GM12878 (cell line): ENCODE measurements at regions not wholly inside any gene's neighbourhood (a gene's known extent, or its start where the extent isn't known, plus 50 kb on each side); places are given as distances from the start of the nearest gene placed in this dataset.

Experiments
- ATAC-seq: fragments of 200-7000 bp; cut with Tn5 transposase; 3 replicates; pipeline ENCODE4 v1.9.1; 2020; ENCODE audit warnings: mild to moderate bottlenecking, moderate library complexity
- BruUV-seq: library from RNA; stranded (reverse); fragments of 400-500 nt; replicated peaks from 2 replicates; lab custom pipeline; 2021; lab: Mats Ljungman, UMichigan
- CTCF ChIA-PET: fragments of 300-600 bp; sonication (Branson Sonifier 250); formaldehyde crosslinking; extraction: SDS; loops from one replicate; lab custom pipeline; 2021; ENCODE audit warnings: inconsistent platforms; lab: Yijun Ruan, JAX
- POLR2A ChIA-PET: fragments of 350-600 bp; formaldehyde crosslinking; extraction: SDS; loops from one replicate; lab custom pipeline; 2021; ENCODE audit warnings: inconsistent platforms; lab: Charles Lee
- RAD21 ChIA-PET: fragments of 300-600 bp; sonication (Branson Sonifier 250); formaldehyde crosslinking; loops from one replicate; lab custom pipeline; 2023; ENCODE audit warnings: antibody characterized with exemption; ENCODE audit not compliant: unreplicated experiment; lab: Charles Lee
- SMC1A ChIA-PET: fragments of 300-600 bp; sonication (Branson Sonifier 250); formaldehyde crosslinking; loops from one replicate; lab custom pipeline; 2023; ENCODE audit not compliant: unreplicated experiment, uncharacterized antibody; lab: Charles Lee
- DNase-seq: peaks from one replicate; pipeline ENCODE4 v3.0.0-alpha.2; 2011; ENCODE audit warnings: low read depth, low spot score
- FAIRE-seq: peaks from 3 replicates; lab custom pipeline; 2011; peaks lifted over from hg19 to GRCh38; lab: Jason Lieb, UNC
- H2AFZ ChIP-seq: 2 replicates; pipeline ENCODE4 v1.6.0; 2011; ENCODE audit warnings: low read depth, low read length, control low read depth; ENCODE audit not compliant: control insufficient read depth
- H3K27ac ChIP-seq: 2 replicates; pipeline ENCODE4 v1.5.1; 2011; ENCODE audit warnings: control low read depth; ENCODE audit not compliant: control insufficient read depth, insufficient read depth
- H3K27me3 ChIP-seq, 2 experiments: replicated peaks in 1 of 2; 2 replicates each; pipeline versions ENCODE4 v1.6.0 to v1.6.1; 2011; ENCODE audit warnings: low read length in 1 of 2; ENCODE audit not compliant: control insufficient read depth in 2 of 2, insufficient read depth in 2 of 2
- H3K36me3 ChIP-seq, 2 experiments: 2 replicates each; pipeline ENCODE4 v1.5.1; 2011; ENCODE audit warnings: low read length in 1 of 2; ENCODE audit not compliant: control insufficient read depth in 2 of 2, insufficient read depth in 2 of 2
- H3K4me1 ChIP-seq: 2 replicates; pipeline ENCODE4 v1.6.1; 2011; ENCODE audit warnings: mild to moderate bottlenecking, low read length, moderate library complexity, mixed read lengths; ENCODE audit not compliant: control insufficient read depth, insufficient read depth
- H3K4me2 ChIP-seq: 2 replicates; pipeline ENCODE4 v1.6.0; 2011; ENCODE audit warnings: control low read depth; ENCODE audit not compliant: control insufficient read depth, insufficient read depth
- H3K4me3 ChIP-seq: fragments of 200-600 bp; sonication (generic); 2 replicates; pipeline ENCODE4 v1.5.1; 2016
- H3K79me2 ChIP-seq: 2 replicates; pipeline ENCODE4 v1.6.0; 2011; ENCODE audit warnings: low read length; ENCODE audit not compliant: control insufficient read depth, insufficient read depth
- H3K9ac ChIP-seq: 2 replicates; pipeline ENCODE4 v1.8.0; 2011; ENCODE audit warnings: low read length, control low read depth, mixed read lengths; ENCODE audit not compliant: control insufficient read depth, insufficient read depth
- H3K9me3 ChIP-seq: replicated peaks from 3 replicates; pipeline ENCODE4 v1.5.1; 2011; ENCODE audit warnings: mild to moderate bottlenecking, low read length; ENCODE audit not compliant: control insufficient read depth, insufficient read depth
- H4K20me1 ChIP-seq: 2 replicates; pipeline ENCODE4 v1.6.0; 2011; ENCODE audit not compliant: control insufficient read depth, insufficient read depth
- ASH2L ChIP-seq: fragments of 300-600, 200-600 bp; sonication (generic); IDR thresholded peaks from 2 replicates; pipeline ENCODE4 v1.6.1; 2017; ENCODE audit warnings: low read depth, mild to moderate bottlenecking, borderline replicate concordance
- BRCA1 ChIP-seq: IDR thresholded peaks from 2 replicates; pipeline ENCODE4 v1.6.1; 2011; ENCODE audit warnings: low read depth, low read length, improper control_type of control experiment
- CEBPB ChIP-seq, 2 experiments: fragments of 150-350 bp in 1 of 2; IDR thresholded peaks; 2 replicates each; pipeline ENCODE4 v1.6.1; 2012 to 2014; ENCODE audit warnings: low read depth in 2 of 2, low read length in 2 of 2, borderline replicate concordance in 1 of 2, inconsistent platforms in 1 of 2
- CHD1 ChIP-seq: IDR thresholded peaks from 2 replicates; pipeline ENCODE4 v1.6.1; 2012; ENCODE audit warnings: low read depth, low read length, improper control_type of control experiment
- HDAC6 ChIP-seq: fragments of 200-600 bp; sonication (generic); IDR thresholded peaks from one replicate; pipeline ENCODE4 v1.8.0; 2017; ENCODE audit warnings: antibody characterized with exemption; ENCODE audit not compliant: unreplicated experiment
- MXI1 ChIP-seq: fragments of 150-350 bp; IDR thresholded peaks from 2 replicates; pipeline ENCODE4 v1.6.1; 2011; ENCODE audit warnings: low read depth, mild to moderate bottlenecking, inconsistent platforms, low read length, improper control_type of control experiment
- MYC ChIP-seq: IDR thresholded peaks from 2 replicates; pipeline ENCODE4 v1.6.1; 2011; ENCODE audit warnings: mild to moderate bottlenecking, low read length, moderate library complexity, inconsistent platforms; ENCODE audit not compliant: insufficient read depth, insufficient replicate concordance, insufficient read length, severe bottlenecking
- SIN3A ChIP-seq: IDR thresholded peaks from 2 replicates; pipeline ENCODE4 v1.6.1; 2012; ENCODE audit warnings: low read depth, low read length, improper control_type of control experiment
- WGBS: methylation state at CpG from one replicate; pipeline ENCODE4 v1.1.6; 2016; ENCODE audit warnings: low lambda C conversion rate; ENCODE audit not compliant: insufficient replicate concordance, insufficient coverage; ENCODE audit errors: missing lambda C conversion rate; 5-methylcytosine and 5-hydroxymethylcytosine counted together
- in situ Hi-C: fragments of 300-500 bp; cut with MboI; formaldehyde crosslinking; loops from 9 replicates; pipeline ENCODE4 v1.14.3; 2018; ENCODE audit warnings: mixed read lengths
- intact Hi-C: fragments of 100-400 bp; cut with micrococcal nuclease; formaldehyde crosslinking; loops from one replicate; pipeline ENCODE4 v1.14.2; 2022; ENCODE audit not compliant: unreplicated experiment
- TF ChIP-seq, protein P1 (sequence below): fragments of 450-650 bp; IDR thresholded peaks from 2 replicates; pipeline ENCODE4 v1.6.1; 2016; ENCODE audit warnings: mild to moderate bottlenecking
- TF ChIP-seq, protein P2 (sequence below): fragments of 450-650 bp; formaldehyde crosslinking; IDR thresholded peaks from 2 replicates; pipeline ENCODE4 v1.4.0; 2022; ENCODE audit warnings: mild to moderate bottlenecking, moderate library complexity
- TF ChIP-seq, protein P3 (sequence below): fragments of 450-650 bp; formaldehyde crosslinking; IDR thresholded peaks from 2 replicates; pipeline ENCODE4 v1.4.0; 2020; ENCODE audit warnings: mild to moderate bottlenecking, moderate library complexity
- TF ChIP-seq, protein P4 (sequence below): IDR thresholded peaks from 2 replicates; pipeline ENCODE4 v1.6.1; 2011; ENCODE audit warnings: borderline replicate concordance, low read depth, mild to moderate bottlenecking, moderate library complexity, mixed read lengths, low read length; ENCODE audit not compliant: insufficient read depth; ENCODE audit errors: extremely low read length
- TF ChIP-seq, protein P5 (sequence below): IDR thresholded peaks from 2 replicates; pipeline ENCODE4 v1.6.1; 2011; ENCODE audit warnings: low read depth, mild to moderate bottlenecking, low read length, moderate library complexity, borderline replicate concordance; ENCODE audit errors: extremely low read depth

DNA sequence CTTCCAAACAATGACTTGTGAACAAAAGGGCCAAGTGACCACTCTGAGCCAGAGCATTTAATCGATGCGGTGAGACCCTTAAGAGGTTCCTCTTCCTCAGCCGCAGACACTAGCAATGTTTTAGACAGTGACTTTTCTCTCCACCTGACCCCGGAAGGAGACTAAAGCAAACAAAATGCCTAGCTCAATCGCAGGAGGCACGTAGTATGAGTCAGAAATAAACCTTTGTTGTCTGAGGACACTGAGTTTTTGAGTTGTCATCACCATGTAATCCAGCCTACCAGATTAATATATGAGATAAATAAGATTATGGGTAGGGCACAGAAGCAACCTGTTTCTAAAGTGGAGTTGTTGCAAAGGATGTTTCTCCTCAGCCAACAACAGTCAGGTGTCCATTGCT lies 326.2 kb upstream of the DUSP10 start (continued):
- TF ChIP-seq, protein P1, sequence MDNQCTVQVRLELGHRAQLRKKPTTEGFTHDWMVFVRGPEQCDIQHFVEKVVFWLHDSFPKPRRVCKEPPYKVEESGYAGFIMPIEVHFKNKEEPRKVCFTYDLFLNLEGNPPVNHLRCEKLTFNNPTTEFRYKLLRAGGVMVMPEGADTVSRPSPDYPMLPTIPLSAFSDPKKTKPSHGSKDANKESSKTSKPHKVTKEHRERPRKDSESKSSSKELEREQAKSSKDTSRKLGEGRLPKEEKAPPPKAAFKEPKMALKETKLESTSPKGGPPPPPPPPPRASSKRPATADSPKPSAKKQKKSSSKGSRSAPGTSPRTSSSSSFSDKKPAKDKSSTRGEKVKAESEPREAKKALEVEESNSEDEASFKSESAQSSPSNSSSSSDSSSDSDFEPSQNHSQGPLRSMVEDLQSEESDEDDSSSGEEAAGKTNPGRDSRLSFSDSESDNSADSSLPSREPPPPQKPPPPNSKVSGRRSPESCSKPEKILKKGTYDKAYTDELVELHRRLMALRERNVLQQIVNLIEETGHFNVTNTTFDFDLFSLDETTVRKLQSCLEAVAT: no peak
- TF ChIP-seq SIN3A (no peak), ASH2L (no peak), CEBPB (IDR thresholded peaks at IDR 0.05; ENCODE audit: borderline replicate concordance in 1 of 2, low read depth in 2 of 2, low read length in 2 of 2) (no peak)
- TF ChIP-seq, all 136 proteins: peak for 0

DNA sequence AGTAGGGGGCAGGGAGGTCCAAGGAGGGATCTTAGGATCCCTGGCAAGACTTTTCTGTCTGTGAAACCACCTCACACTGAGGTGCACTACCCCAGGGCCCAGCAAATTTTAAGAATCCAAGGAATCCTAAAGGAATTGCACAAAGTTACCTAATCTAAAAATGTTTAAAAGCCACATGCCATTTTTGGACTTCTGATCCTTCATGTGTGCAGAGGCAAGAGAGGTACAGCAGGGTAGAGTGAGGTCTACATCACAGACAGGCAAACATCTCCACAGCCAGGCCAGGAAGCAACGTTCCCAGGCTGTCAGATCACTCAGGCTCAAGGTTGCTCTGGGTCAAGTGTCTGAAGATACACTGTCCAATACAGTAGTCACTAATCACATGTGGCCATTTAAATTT lies 324.6 kb upstream of the DUSP10 start:
- Histone ChIP-seq H3K27ac (no peak overlapping the region), H2AFZ (no peak overlapping the region), H3K4me1 (no peaks in the 10 kb centered on the region), H3K4me3 (no peak overlapping the region), H3K9ac (no peak overlapping the region), H3K79me2 (no peaks in the 10 kb centered on the region), H3K9me3 (peaks cover 6% of the 10 kb centered on the region; the same call in 2 of the 3 replicates), H3K4me2 (no peak overlapping the region), H3K36me3 (no peaks in the 10 kb centered on the region), H3K27me3 (no peaks in the 10 kb centered on the region), H4K20me1 (no peaks in the 10 kb centered on the region)
- 0% methylated on average over 1 of the region's 1 CpG for WGBS
- no peak for FAIRE-seq
- intact Hi-C loops (no loop called here), in situ Hi-C loops (no loop called here)
- ChIA-PET POLR2A (no interaction called here), SMC1A (interaction anchor here (2.0 kb wide), 1 partner anchor 10 kb away, joined by 7 read pairs; no protein-coding TSS in a partner anchor), RAD21 (no interaction called here), CTCF (no interaction called here)
- no peak for DNase-seq
- no TSS peak for BruUV-seq
- ATAC-seq: no peak
- TF ChIP-seq CHD1 (no peak), MXI1 (no peak), BRCA1 (no peak), MYC (no peak), HDAC6 (no peak)
- TF ChIP-seq, protein P2, sequence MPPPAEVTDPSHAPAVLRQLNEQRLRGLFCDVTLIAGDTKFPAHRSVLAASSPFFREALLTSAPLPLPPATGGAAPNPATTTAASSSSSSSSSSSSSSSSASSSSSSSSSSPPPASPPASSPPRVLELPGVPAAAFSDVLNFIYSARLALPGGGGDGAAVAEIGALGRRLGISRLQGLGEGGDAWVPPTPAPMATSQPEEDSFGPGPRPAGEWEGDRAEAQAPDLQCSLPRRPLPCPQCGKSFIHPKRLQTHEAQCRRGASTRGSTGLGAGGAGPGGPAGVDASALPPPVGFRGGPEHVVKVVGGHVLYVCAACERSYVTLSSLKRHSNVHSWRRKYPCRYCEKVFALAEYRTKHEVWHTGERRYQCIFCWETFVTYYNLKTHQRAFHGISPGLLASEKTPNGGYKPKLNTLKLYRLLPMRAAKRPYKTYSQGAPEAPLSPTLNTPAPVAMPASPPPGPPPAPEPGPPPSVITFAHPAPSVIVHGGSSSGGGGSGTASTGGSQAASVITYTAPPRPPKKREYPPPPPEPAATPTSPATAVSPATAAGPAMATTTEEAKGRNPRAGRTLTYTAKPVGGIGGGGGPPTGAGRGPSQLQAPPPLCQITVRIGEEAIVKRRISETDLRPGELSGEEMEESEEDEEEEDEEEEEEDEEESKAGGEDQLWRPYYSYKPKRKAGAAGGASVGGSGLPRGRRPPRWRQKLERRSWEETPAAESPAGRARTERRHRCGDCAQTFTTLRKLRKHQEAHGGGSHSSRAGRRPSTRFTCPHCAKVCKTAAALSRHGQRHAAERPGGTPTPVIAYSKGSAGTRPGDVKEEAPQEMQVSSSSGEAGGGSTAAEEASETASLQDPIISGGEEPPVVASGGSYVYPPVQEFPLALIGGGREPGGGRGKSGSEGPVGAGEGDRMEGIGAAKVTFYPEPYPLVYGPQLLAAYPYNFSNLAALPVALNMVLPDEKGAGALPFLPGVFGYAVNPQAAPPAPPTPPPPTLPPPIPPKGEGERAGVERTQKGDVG (CRISPR knock-in tag): no peak
- TF ChIP-seq, protein P3, sequence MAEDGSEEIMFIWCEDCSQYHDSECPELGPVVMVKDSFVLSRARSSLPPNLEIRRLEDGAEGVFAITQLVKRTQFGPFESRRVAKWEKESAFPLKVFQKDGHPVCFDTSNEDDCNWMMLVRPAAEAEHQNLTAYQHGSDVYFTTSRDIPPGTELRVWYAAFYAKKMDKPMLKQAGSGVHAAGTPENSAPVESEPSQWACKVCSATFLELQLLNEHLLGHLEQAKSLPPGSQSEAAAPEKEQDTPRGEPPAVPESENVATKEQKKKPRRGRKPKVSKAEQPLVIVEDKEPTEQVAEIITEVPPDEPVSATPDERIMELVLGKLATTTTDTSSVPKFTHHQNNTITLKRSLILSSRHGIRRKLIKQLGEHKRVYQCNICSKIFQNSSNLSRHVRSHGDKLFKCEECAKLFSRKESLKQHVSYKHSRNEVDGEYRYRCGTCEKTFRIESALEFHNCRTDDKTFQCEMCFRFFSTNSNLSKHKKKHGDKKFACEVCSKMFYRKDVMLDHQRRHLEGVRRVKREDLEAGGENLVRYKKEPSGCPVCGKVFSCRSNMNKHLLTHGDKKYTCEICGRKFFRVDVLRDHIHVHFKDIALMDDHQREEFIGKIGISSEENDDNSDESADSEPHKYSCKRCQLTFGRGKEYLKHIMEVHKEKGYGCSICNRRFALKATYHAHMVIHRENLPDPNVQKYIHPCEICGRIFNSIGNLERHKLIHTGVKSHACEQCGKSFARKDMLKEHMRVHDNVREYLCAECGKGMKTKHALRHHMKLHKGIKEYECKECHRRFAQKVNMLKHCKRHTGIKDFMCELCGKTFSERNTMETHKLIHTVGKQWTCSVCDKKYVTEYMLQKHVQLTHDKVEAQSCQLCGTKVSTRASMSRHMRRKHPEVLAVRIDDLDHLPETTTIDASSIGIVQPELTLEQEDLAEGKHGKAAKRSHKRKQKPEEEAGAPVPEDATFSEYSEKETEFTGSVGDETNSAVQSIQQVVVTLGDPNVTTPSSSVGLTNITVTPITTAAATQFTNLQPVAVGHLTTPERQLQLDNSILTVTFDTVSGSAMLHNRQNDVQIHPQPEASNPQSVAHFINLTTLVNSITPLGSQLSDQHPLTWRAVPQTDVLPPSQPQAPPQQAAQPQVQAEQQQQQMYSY (CRISPR knock-in tag): no peak
- TF ChIP-seq, protein P4, sequence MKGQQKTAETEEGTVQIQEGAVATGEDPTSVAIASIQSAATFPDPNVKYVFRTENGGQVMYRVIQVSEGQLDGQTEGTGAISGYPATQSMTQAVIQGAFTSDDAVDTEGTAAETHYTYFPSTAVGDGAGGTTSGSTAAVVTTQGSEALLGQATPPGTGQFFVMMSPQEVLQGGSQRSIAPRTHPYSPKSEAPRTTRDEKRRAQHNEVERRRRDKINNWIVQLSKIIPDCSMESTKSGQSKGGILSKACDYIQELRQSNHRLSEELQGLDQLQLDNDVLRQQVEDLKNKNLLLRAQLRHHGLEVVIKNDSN: no peak
- TF ChIP-seq, protein P5, sequence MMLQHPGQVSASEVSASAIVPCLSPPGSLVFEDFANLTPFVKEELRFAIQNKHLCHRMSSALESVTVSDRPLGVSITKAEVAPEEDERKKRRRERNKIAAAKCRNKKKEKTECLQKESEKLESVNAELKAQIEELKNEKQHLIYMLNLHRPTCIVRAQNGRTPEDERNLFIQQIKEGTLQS: no peak
